DOHH2 (cell line): ENCODE measurements at regions not wholly inside any gene's neighbourhood (a gene's known extent, or its start where the extent isn't known, plus 50 kb on each side); places are given as distances from the start of the nearest gene placed in this dataset.
"Not testable (repeated sequence)": the region's sequence is repeated elsewhere in the genome, so short reads cannot be mapped to it uniquely, and the experiment has no call there.

ENCODE experiments used
- H3F3A ChIP-seq: fragments of 200-600 bp; sonication (generic), shearing (Covaris generic); 2 replicates; pipeline ENCODE4 v1.6.0; 2016; ENCODE audit warnings: antibody characterized with exemption, mild to moderate bottlenecking; ENCODE audit not compliant: control insufficient read depth, insufficient read depth
- H3K27ac ChIP-seq: fragments of 200-600 bp; sonication (generic); 2 replicates; pipeline ENCODE4 v1.5.1; 2014; ENCODE audit warnings: low read depth, mild to moderate bottlenecking, low read length, moderate library complexity
- H3K27me3 ChIP-seq: fragments of 200-600 bp; sonication (generic); 2 replicates; pipeline ENCODE4 v1.6.1; 2014; ENCODE audit warnings: mild to moderate bottlenecking, low read length, mixed read lengths; ENCODE audit not compliant: control insufficient read depth
- H3K36me3 ChIP-seq: fragments of 200-600 bp; sonication (generic); 2 replicates; pipeline ENCODE4 v1.6.1; 2014; ENCODE audit warnings: mild to moderate bottlenecking, low read length, moderate library complexity, mixed read lengths; ENCODE audit not compliant: control insufficient read depth
- H3K4me1 ChIP-seq: fragments of 200-600 bp; sonication (generic); 2 replicates; pipeline ENCODE4 v1.6.1; 2014; ENCODE audit warnings: mild to moderate bottlenecking, low read length, mixed read lengths; ENCODE audit not compliant: control insufficient read depth
- H3K4me2 ChIP-seq: fragments of 200-600 bp; sonication (generic); 2 replicates; pipeline ENCODE4 v1.6.0; 2014; ENCODE audit warnings: mild to moderate bottlenecking, low read length, moderate library complexity
- H3K4me3 ChIP-seq: fragments of 200-600 bp; sonication (generic); 2 replicates; pipeline ENCODE4 v1.5.1; 2014; ENCODE audit warnings: mild to moderate bottlenecking, low read length, mixed read lengths
- H3K79me2 ChIP-seq: fragments of 200-600 bp; sonication (generic); 2 replicates; pipeline ENCODE4 v1.6.1; 2014; ENCODE audit warnings: mild to moderate bottlenecking, low read length, mixed read lengths; ENCODE audit not compliant: control insufficient read depth
- H3K9me2 ChIP-seq: fragments of 200-600 bp; sonication (generic); replicated peaks from 2 replicates; pipeline ENCODE4 v1.6.1; 2014; ENCODE audit warnings: mild to moderate bottlenecking, low read length, mixed read lengths; ENCODE audit not compliant: control insufficient read depth
- H3K9me3 ChIP-seq: fragments of 200-600 bp; sonication (generic); 2 replicates; pipeline ENCODE4 v1.6.1; 2014; ENCODE audit warnings: antibody characterized with exemption, low read length, mixed read lengths; ENCODE audit not compliant: control insufficient read depth, insufficient read depth
- H4K20me1 ChIP-seq: fragments of 200-600 bp; sonication (generic); 2 replicates; pipeline ENCODE4 v1.6.0; 2014; ENCODE audit warnings: low read depth, mild to moderate bottlenecking, antibody characterized with exemption, low read length, moderate library complexity; ENCODE audit not compliant: control insufficient read depth, insufficient read depth
- CTCF ChIP-seq: fragments of 200-600 bp; sonication (generic); IDR thresholded peaks from one replicate; pipeline ENCODE4 v1.5.1; 2014; ENCODE audit warnings: antibody characterized with exemption, mild to moderate bottlenecking, low read depth, low read length; ENCODE audit not compliant: poor library complexity, severe bottlenecking
- EZH2phosphoT487 ChIP-seq: fragments of 200-600 bp; sonication (generic); IDR thresholded peaks from 2 replicates; pipeline ENCODE4 v1.6.1; 2017; ENCODE audit warnings: borderline replicate concordance, mild to moderate bottlenecking, antibody characterized with exemption, low read length, moderate library complexity, mixed read lengths

- Histone ChIP-seq H3K36me3 (no peaks in the 10 kb centered on the region), H3K4me2 (no peak overlapping the region), H3K27ac (no peak overlapping the region), H3K27me3 (no peaks in the 10 kb centered on the region), H3K9me2 (no peaks in the 10 kb centered on the region), H3F3A (0 out of 2 replicates have a peak, but pooled peaks cover 2% of the 10 kb centered on the region), H3K9me3 (no peaks in the 10 kb centered on the region), H3K4me1 (no peaks in the 10 kb centered on the region), H4K20me1 (0 out of 2 replicates have a peak, but pooled peaks cover 3% of the 10 kb centered on the region), H3K79me2 (peaks cover 50% of the 10 kb centered on the region), H3K4me3 (no peak overlapping the region)
- no peak for TF ChIP-seq EZH2phosphoT487
Observed at GRCh38 chr22:40094485-40094884, 83.2 kb upstream of the TNRC6B start.

DNA sequence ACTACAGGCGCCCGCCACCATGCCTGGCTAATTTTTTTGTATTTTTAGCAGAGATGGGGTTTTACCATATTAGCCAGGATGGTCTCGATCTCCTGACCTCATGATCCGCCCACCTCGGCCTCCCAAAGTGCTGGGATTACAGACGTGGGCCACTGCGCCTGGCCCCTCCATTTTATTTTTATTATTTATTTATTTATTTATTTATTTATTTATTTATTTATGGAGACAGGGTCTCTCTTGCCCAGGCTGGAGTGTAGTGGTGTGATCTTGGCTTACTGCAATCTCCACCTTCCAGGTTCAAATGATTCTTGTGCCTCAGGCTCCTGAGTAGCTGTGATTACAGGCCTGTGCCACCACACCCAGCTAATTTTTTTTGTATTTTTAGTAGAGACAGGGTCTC is 77.8 kb upstream of the TNRC6B start:
- H3K27me3 ChIP-seq, H3F3A ChIP-seq, H3K36me3 ChIP-seq, H3K9me2 ChIP-seq, H3K27ac ChIP-seq, H3K4me1 ChIP-seq, H4K20me1 ChIP-seq, H3K4me2 ChIP-seq, H3K9me3 ChIP-seq, H3K4me3 ChIP-seq: not testable (repeated sequence)
- H3K79me2 ChIP-seq, result peaks cover 45% of the 10 kb centered on the region

DNA sequence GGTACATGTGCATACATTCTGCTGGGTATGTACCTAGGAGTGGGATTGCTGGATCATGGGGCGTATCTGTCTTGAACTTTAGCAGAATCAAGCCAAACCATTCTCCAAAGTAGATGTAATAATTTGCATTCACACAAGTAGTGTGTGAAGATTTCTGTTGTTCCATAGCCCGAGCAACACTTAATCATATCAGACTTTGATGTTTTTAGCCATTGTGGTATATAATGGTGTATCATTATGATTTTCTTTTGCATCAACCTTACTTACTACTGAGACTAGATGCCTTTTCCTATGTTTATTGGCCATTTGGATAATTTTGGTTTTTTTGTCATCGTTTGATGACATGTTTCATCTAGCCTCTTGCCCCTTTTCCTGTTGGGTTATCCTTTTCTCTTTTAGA is 72.0 kb upstream of the TNRC6B start:
- Histone ChIP-seq H3K4me2 (no peak overlapping the region), H3K36me3 (no peaks in the 10 kb centered on the region), H3K27ac (no peak overlapping the region), H3K4me1 (peaks cover 21% of the 10 kb centered on the region), H3K9me2 (no peaks in the 10 kb centered on the region), H3F3A (no peaks in the 10 kb centered on the region), H4K20me1 (no peaks in the 10 kb centered on the region), H3K9me3 (no peaks in the 10 kb centered on the region), H3K4me3 (no peak overlapping the region), H3K27me3 (no peaks in the 10 kb centered on the region), H3K79me2 (peaks cover 54% of the 10 kb centered on the region)
- TF ChIP-seq EZH2phosphoT487 (no peak), CTCF (no peak)

DNA sequence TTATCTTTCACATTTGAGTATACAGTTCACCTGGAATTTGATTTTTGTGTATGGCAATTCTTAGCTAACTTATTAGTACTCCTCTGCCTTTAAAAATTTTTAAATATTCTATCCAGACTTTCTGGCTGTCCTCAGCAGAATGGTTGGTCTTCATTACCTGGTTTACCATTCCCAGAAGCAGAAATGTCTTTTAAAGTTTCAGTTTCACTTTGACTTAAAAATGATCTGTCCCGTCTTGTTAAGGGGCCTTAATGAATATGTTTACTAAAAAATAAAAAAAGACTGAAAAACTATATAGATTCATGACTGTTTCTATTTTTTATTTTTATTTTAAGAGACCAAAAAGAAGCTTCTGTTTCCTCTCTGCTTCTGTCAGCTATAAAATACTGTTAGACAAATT is 70.5 kb upstream of the TNRC6B start:
- Histone ChIP-seq H3K9me3 (no peaks in the 10 kb centered on the region), H3K4me2 (peak overlapping the region; percentile 14), H3K79me2 (peaks cover 57% of the 10 kb centered on the region), H3K4me3 (peak overlapping the region; percentile 31; the same call in 1 of the 2 replicates), H3K4me1 (peaks cover 16% of the 10 kb centered on the region), H3K36me3 (no peaks in the 10 kb centered on the region), H3K27ac (no peak overlapping the region), H3F3A (no peaks in the 10 kb centered on the region), H4K20me1 (no peaks in the 10 kb centered on the region), H3K27me3 (no peaks in the 10 kb centered on the region), H3K9me2 (no peaks in the 10 kb centered on the region)
- no peak for TF ChIP-seq EZH2phosphoT487
- TF ChIP-seq CTCF, result no peak
